Loucy (cell line): ENCODE measurements at regions not wholly inside any gene's neighbourhood (a gene's known extent, or its start where the extent isn't known, plus 50 kb on each side); places are given as distances from the start of the nearest gene placed in this dataset.

ENCODE experiments used
- EZH2phosphoT487 ChIP-seq: fragments of 200-600 bp; IDR thresholded peaks from 2 replicates; pipeline ENCODE4 v1.6.1; 2018; ENCODE audit warnings: antibody characterized with exemption, mild to moderate bottlenecking, moderate library complexity, borderline replicate concordance
- TF ChIP-seq, protein P1 (sequence below): fragments of 200-600 bp; sonication (generic); conservative IDR thresholded peaks from 2 replicates; pipeline ENCODE4 v1.5.1; 2014; ENCODE audit warnings: mild to moderate bottlenecking, antibody characterized with exemption, low read length

DNA sequence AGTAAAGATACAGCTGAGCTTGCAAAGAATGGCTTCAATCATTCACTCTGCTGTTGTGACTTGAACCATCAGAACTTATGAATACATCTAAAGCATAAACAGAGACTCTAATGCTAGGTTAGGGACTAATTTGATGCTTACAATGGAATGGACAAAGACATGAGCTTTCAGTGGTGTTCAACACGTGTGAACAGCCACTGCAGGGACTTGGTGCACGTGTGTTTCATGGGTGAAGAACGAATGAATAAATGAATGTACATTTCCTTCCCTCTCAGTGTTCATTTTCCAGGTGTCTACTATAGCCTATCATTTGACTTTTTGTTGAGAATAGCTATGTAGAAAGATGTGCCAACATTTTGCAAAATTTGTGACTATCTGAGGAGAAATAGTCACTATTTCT lies 98.3 kb downstream of the VIP start:
- TF ChIP-seq, protein P1, sequence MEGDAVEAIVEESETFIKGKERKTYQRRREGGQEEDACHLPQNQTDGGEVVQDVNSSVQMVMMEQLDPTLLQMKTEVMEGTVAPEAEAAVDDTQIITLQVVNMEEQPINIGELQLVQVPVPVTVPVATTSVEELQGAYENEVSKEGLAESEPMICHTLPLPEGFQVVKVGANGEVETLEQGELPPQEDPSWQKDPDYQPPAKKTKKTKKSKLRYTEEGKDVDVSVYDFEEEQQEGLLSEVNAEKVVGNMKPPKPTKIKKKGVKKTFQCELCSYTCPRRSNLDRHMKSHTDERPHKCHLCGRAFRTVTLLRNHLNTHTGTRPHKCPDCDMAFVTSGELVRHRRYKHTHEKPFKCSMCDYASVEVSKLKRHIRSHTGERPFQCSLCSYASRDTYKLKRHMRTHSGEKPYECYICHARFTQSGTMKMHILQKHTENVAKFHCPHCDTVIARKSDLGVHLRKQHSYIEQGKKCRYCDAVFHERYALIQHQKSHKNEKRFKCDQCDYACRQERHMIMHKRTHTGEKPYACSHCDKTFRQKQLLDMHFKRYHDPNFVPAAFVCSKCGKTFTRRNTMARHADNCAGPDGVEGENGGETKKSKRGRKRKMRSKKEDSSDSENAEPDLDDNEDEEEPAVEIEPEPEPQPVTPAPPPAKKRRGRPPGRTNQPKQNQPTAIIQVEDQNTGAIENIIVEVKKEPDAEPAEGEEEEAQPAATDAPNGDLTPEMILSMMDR: no peak
- TF ChIP-seq EZH2phosphoT487: no peak
